Loucy (cell line): ENCODE measurements at regions not wholly inside any gene's neighbourhood (a gene's known extent, or its start where the extent isn't known, plus 50 kb on each side); places are given as distances from the start of the nearest gene placed in this dataset.

Source experiments
- H2AFZ ChIP-seq: fragments of 200-600 bp; sonication (generic); 2 replicates; pipeline ENCODE4 v1.6.0; 2016; ENCODE audit warnings: antibody characterized with exemption, mild to moderate bottlenecking, low read length, moderate library complexity
- H3F3A ChIP-seq: fragments of 200-600 bp; 2 replicates; pipeline ENCODE4 v1.6.0; 2016; ENCODE audit warnings: antibody characterized with exemption, low read depth, mild to moderate bottlenecking
- H3K27me3 ChIP-seq: fragments of 200-600 bp; sonication (generic); 2 replicates; pipeline ENCODE4 v1.6.1; 2014; ENCODE audit warnings: low read length, mild to moderate bottlenecking; ENCODE audit not compliant: insufficient read depth, poor library complexity, severe bottlenecking
- H3K36me3 ChIP-seq: fragments of 200-600 bp; sonication (generic); 2 replicates; pipeline ENCODE4 v1.6.1; 2016; ENCODE audit warnings: low read length; ENCODE audit not compliant: insufficient read depth
- H3K4me1 ChIP-seq: fragments of 200-600 bp; sonication (generic); 2 replicates; pipeline ENCODE4 v1.5.1; 2014; ENCODE audit warnings: low read length, mild to moderate bottlenecking; ENCODE audit not compliant: insufficient read depth, poor library complexity, severe bottlenecking
- H3K4me2 ChIP-seq: fragments of 200-600 bp; sonication (generic); 2 replicates; pipeline ENCODE4 v1.6.0; 2014; ENCODE audit warnings: antibody characterized with exemption, low read length, low read depth, mild to moderate bottlenecking; ENCODE audit not compliant: poor library complexity, severe bottlenecking
- H3K4me3 ChIP-seq: fragments of 200-600 bp; sonication (generic); 2 replicates; pipeline ENCODE4 v1.5.1; 2014; ENCODE audit warnings: low read length, mild to moderate bottlenecking, mixed read lengths; ENCODE audit not compliant: poor library complexity, severe bottlenecking
- H3K79me2 ChIP-seq: fragments of 200-600 bp; sonication (generic); 2 replicates; pipeline ENCODE4 v1.6.1; 2014; ENCODE audit warnings: low read length; ENCODE audit not compliant: insufficient read depth
- H3K9ac ChIP-seq: fragments of 200-600 bp; sonication (generic); 2 replicates; pipeline ENCODE4 v1.6.0; 2014; ENCODE audit warnings: mild to moderate bottlenecking, low read depth, low read length, moderate library complexity; ENCODE audit not compliant: poor library complexity, severe bottlenecking
- H3K9me2 ChIP-seq: fragments of 200-600 bp; sonication (generic); replicated peaks from 2 replicates; pipeline ENCODE4 v1.6.1; 2016; ENCODE audit warnings: low read depth, low read length, mixed read lengths
- H3K9me3 ChIP-seq: fragments of 200-600 bp; sonication (generic); 2 replicates; pipeline ENCODE4 v1.6.1; 2014; ENCODE audit warnings: mild to moderate bottlenecking, antibody characterized with exemption, low read length, low read depth; ENCODE audit not compliant: insufficient read depth
- H4K20me1 ChIP-seq: fragments of 200-600 bp; sonication (generic); 2 replicates; pipeline ENCODE4 v1.6.0; 2014; ENCODE audit warnings: antibody characterized with exemption, low read length, mild to moderate bottlenecking; ENCODE audit not compliant: insufficient read depth, poor library complexity, severe bottlenecking
- CTCF ChIP-seq: fragments of 200-600 bp; sonication (generic); conservative IDR thresholded peaks from 2 replicates; pipeline ENCODE4 v1.5.1; 2014; ENCODE audit warnings: mild to moderate bottlenecking, antibody characterized with exemption, low read length
- EZH2phosphoT487 ChIP-seq: fragments of 200-600 bp; IDR thresholded peaks from 2 replicates; pipeline ENCODE4 v1.6.1; 2018; ENCODE audit warnings: antibody characterized with exemption, mild to moderate bottlenecking, moderate library complexity, borderline replicate concordance

GRCh38 chr2:15094161-15094560, 461.6 kb downstream of the LRATD1 start:
- Histone ChIP-seq H3K9ac (no peak overlapping the region), H3K4me2 (no peak overlapping the region), H3K27me3 (no peaks in the 10 kb centered on the region), H3K9me3 (no peaks in the 10 kb centered on the region), H3F3A (no peaks in the 10 kb centered on the region), H4K20me1 (no peaks in the 10 kb centered on the region), H3K4me3 (no peak overlapping the region), H3K9me2 (no peaks in the 10 kb centered on the region), H2AFZ (no peak overlapping the region), H3K4me1 (peaks cover 19% of the 10 kb centered on the region), H3K79me2 (no peaks in the 10 kb centered on the region), H3K36me3 (no peaks in the 10 kb centered on the region)
- no peak for TF ChIP-seq EZH2phosphoT487
- TF ChIP-seq CTCF, result no peak

DNA sequence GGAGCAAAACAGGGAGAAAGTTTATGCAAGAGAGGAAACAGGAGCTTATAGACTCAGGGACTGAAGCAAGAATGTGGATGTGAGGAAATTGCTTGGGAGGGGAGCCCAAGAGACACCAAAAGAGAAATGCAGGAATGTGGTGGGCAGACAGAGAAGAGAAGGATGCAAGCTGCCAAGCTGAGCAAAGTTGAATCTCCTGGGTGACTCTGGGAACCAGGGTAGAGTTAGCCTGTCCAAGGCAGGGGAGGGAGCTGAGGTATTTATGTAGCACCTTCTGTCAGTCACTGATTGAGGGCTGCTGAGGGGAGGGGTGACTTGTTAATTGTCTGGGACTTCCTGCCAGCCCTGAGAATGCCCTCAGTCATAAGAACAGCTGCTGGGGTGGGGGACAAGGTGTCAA, 464.3 kb downstream of the NBAS start:
- Histone ChIP-seq H4K20me1 (no peaks in the 10 kb centered on the region), H3K36me3 (no peaks in the 10 kb centered on the region), H3K4me3 (no peak overlapping the region), H3K79me2 (no peaks in the 10 kb centered on the region), H3K27me3 (no peaks in the 10 kb centered on the region), H3K9ac (no peak overlapping the region), H3F3A (no peaks in the 10 kb centered on the region), H2AFZ (no peak overlapping the region), H3K9me3 (no peaks in the 10 kb centered on the region), H3K4me1 (peaks cover 19% of the 10 kb centered on the region), H3K9me2 (no peaks in the 10 kb centered on the region), H3K4me2 (no peak overlapping the region)
- TF ChIP-seq CTCF (no peak), EZH2phosphoT487 (no peak)

GRCh38 chr2:15107137-15107536, 454.0 kb downstream of the NBAS start:
- Histone ChIP-seq H3K36me3 (no peaks in the 10 kb centered on the region), H3K4me1 (no peaks in the 10 kb centered on the region), H4K20me1 (no peaks in the 10 kb centered on the region), H3K79me2 (no peaks in the 10 kb centered on the region), H3K9ac (no peak overlapping the region), H3K9me3 (peaks cover 3% of the 10 kb centered on the region), H3K4me2 (no peak overlapping the region), H3K27me3 (no peaks in the 10 kb centered on the region), H3K4me3 (no peak overlapping the region), H3K9me2 (no peaks in the 10 kb centered on the region), H2AFZ (no peak overlapping the region), H3F3A (no peaks in the 10 kb centered on the region)
- TF ChIP-seq EZH2phosphoT487 (no peak), CTCF (no peak)
